Activated B cell treated with CpG ODN at 0.5 μM for 24 hours (primary cell): ENCODE measurements at regions not wholly inside any gene's neighbourhood (a gene's known extent, or its start where the extent isn't known, plus 50 kb on each side); places are given as distances from the start of the nearest gene placed in this dataset.

Source experiments
- ATAC-seq: fragments of 200-7000 bp; cut with Tn5 transposase; one replicate; pipeline ENCODE4 v1.10.0; 2021; ENCODE audit warnings: low read depth, mild to moderate bottlenecking, moderate library complexity
- CTCF ChIA-PET: fragments of 350-600 bp; sonication (Branson Sonifier 250); formaldehyde crosslinking; loops from one replicate; lab custom pipeline; 2021; ENCODE audit warnings: antibody characterized with exemption; lab: Charles Lee
- POLR2A ChIA-PET: fragments of 350-600 bp; sonication (Branson Sonifier 250); formaldehyde crosslinking; loops from one replicate; lab custom pipeline; 2021; ENCODE audit warnings: antibody characterized with exemption; lab: Charles Lee
- DNase-seq: peaks from one replicate; pipeline ENCODE4 v3.0.0; 2022
- H3K27ac Mint-ChIP-seq: one replicate; pipeline ENCODE4 v1.8.0; 2020; ENCODE audit warnings: mixed read lengths
- H3K27me3 Mint-ChIP-seq: one replicate; pipeline ENCODE4 v1.8.0; 2021; ENCODE audit warnings: mixed read lengths
- H3K36me3 Mint-ChIP-seq: one replicate; pipeline ENCODE4 v1.8.0; 2021; ENCODE audit warnings: low read depth, mixed read lengths
- H3K4me1 Mint-ChIP-seq: one replicate; pipeline ENCODE4 v1.8.0; 2021; ENCODE audit warnings: mixed read lengths
- H3K4me3 Mint-ChIP-seq: one replicate; pipeline ENCODE4 v1.8.0; 2020; ENCODE audit warnings: mild to moderate bottlenecking, mixed read lengths
- H3K9me3 Mint-ChIP-seq: one replicate; pipeline ENCODE4 v1.8.0; 2020; ENCODE audit warnings: mixed read lengths
- intact Hi-C: fragments of 100-400 bp; cut with micrococcal nuclease; formaldehyde crosslinking; loops from one replicate; pipeline ENCODE4 v1.15.1; 2024
- TF ChIP-seq, protein P1 (sequence below): fragments of 200-600 bp; IDR thresholded peaks from one replicate; pipeline ENCODE4 v1.8.0; 2022; ENCODE audit warnings: antibody characterized with exemption, mild to moderate bottlenecking

DNA sequence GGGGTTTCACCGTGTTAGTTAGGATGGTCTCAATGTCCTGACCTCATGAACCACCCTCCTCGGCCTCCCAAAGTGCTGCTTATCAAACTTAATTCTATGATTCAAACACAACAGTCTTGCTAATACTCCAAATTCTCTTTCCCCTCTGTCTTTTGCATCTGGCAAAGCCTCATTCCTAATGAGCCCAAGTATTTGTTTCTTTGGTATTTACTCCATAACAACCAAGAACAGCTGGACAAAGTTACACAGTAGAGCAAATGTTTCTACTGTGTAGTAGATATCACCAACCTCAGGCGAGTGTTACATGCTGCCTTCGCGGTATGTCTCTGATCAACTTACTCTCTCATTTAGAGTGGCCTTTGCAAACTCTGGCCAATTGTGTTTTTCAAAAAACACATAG is 195.8 kb upstream of the KCNN2 start:
- Mint-ChIP-seq H3K36me3 (no peaks in the 10 kb centered on the region), H3K4me1 (no peaks in the 10 kb centered on the region), H3K9me3 (peaks cover 10% of the 10 kb centered on the region), H3K27ac (no peak overlapping the region), H3K27me3 (no peaks in the 10 kb centered on the region), H3K4me3 (no peak overlapping the region)
- DNase-seq, result no peak
- ChIA-PET POLR2A (no interaction called here), CTCF (no interaction called here)
- ATAC-seq, result no peak
- intact Hi-C loops, result no loop called here
- TF ChIP-seq, protein P1, sequence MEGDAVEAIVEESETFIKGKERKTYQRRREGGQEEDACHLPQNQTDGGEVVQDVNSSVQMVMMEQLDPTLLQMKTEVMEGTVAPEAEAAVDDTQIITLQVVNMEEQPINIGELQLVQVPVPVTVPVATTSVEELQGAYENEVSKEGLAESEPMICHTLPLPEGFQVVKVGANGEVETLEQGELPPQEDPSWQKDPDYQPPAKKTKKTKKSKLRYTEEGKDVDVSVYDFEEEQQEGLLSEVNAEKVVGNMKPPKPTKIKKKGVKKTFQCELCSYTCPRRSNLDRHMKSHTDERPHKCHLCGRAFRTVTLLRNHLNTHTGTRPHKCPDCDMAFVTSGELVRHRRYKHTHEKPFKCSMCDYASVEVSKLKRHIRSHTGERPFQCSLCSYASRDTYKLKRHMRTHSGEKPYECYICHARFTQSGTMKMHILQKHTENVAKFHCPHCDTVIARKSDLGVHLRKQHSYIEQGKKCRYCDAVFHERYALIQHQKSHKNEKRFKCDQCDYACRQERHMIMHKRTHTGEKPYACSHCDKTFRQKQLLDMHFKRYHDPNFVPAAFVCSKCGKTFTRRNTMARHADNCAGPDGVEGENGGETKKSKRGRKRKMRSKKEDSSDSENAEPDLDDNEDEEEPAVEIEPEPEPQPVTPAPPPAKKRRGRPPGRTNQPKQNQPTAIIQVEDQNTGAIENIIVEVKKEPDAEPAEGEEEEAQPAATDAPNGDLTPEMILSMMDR, result no peak

- Mint-ChIP-seq H3K36me3 (no peaks in the 10 kb centered on the region), H3K4me1 (no peaks in the 10 kb centered on the region), H3K4me3 (no peak overlapping the region), H3K27me3 (no peaks in the 10 kb centered on the region), H3K9me3 (peaks cover 4% of the 10 kb centered on the region), H3K27ac (no peak overlapping the region)
- ChIA-PET POLR2A (no interaction called here), CTCF (no interaction called here)
- no peak for DNase-seq
- no peak for ATAC-seq
- intact Hi-C loops, result no loop called here
- TF ChIP-seq, protein P1, result no peak
These were observed 187.7 kb upstream of the KCNN2 start for GRCh38 chr5:114174131-114174530.

DNA sequence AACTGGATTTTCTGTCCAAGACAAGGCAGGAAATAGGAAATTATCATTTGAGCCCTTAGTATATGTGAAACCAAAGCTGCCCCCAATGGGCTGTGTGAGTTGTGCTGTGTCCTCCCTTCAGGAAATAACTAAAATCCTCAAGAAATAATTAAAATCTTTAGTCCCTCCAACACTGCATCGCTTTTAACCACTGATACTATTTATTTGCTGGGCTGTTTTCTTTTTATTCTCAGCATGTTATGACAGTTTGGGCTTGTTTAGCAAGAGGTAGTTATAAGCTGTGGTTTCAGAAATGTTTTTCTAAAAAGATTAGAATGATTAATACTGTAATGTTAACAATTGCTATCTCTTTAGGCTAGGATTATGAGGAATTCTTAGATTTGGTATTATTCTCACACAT is 187.0 kb upstream of the KCNN2 start:
- no peaks in the 10 kb centered on the region for H3K36me3 Mint-ChIP-seq
- no peak overlapping the region for H3K4me3 Mint-ChIP-seq
- no peak for DNase-seq
- TF ChIP-seq, protein P1, result no peak
- intact Hi-C loops, result no loop called here
- peaks cover 4% of the 10 kb centered on the region for H3K9me3 Mint-ChIP-seq
- ChIA-PET CTCF (no interaction called here), POLR2A (no interaction called here)
- no peaks in the 10 kb centered on the region for H3K4me1 Mint-ChIP-seq
- no peak overlapping the region for H3K27ac Mint-ChIP-seq
- no peak for ATAC-seq
- no peaks in the 10 kb centered on the region for H3K27me3 Mint-ChIP-seq

- ATAC-seq, result no peak
- no peaks in the 10 kb centered on the region for H3K36me3 Mint-ChIP-seq
- no peaks in the 10 kb centered on the region for H3K27me3 Mint-ChIP-seq
- ChIA-PET CTCF (no interaction called here), POLR2A (no interaction called here)
- H3K4me1 Mint-ChIP-seq, result no peaks in the 10 kb centered on the region
- TF ChIP-seq, protein P1, result no peak
- no peak for DNase-seq
- no peak overlapping the region for H3K4me3 Mint-ChIP-seq
- intact Hi-C loops, result no loop called here
- H3K9me3 Mint-ChIP-seq, result peaks cover 4% of the 10 kb centered on the region
- no peak overlapping the region for H3K27ac Mint-ChIP-seq
These were observed 185.5 kb upstream of the KCNN2 start for GRCh38 chr5:114176356-114176755.

GRCh38 chr5:114179134-114179533 is 182.7 kb upstream of the KCNN2 start:
- POLR2A ChIA-PET, result no interaction called here

More at GRCh38 chr5:114179134-114179533, 182.7 kb upstream of the KCNN2 start:
- TF ChIP-seq, protein P1, result no peak
- no peak overlapping the region for H3K4me3 Mint-ChIP-seq
- DNase-seq (no peak), ATAC-seq (no peak)
- no peak overlapping the region for H3K27ac Mint-ChIP-seq
- H3K4me1 Mint-ChIP-seq, result no peaks in the 10 kb centered on the region
- intact Hi-C loops, result no loop called here
- no peaks in the 10 kb centered on the region for H3K36me3 Mint-ChIP-seq
- CTCF ChIA-PET, result no interaction called here
- H3K9me3 Mint-ChIP-seq, result peaks cover 5% of the 10 kb centered on the region
- H3K27me3 Mint-ChIP-seq, result no peaks in the 10 kb centered on the region
